NT2/D1 (cell line): ENCODE measurements at regions not wholly inside any gene's neighbourhood (a gene's known extent, or its start where the extent isn't known, plus 50 kb on each side); places are given as distances from the start of the nearest gene placed in this dataset.

Experiments used
- SUZ12 ChIP-seq: IDR thresholded peaks from 2 replicates; pipeline ENCODE4 v1.6.1; 2011; ENCODE audit not compliant: insufficient read length, insufficient read depth; ENCODE audit errors: extremely low read depth
- ZNF274 ChIP-seq: IDR thresholded peaks from 2 replicates; pipeline ENCODE4 v1.6.1; 2011; ENCODE audit warnings: mild to moderate bottlenecking, low read depth, low read length

DNA sequence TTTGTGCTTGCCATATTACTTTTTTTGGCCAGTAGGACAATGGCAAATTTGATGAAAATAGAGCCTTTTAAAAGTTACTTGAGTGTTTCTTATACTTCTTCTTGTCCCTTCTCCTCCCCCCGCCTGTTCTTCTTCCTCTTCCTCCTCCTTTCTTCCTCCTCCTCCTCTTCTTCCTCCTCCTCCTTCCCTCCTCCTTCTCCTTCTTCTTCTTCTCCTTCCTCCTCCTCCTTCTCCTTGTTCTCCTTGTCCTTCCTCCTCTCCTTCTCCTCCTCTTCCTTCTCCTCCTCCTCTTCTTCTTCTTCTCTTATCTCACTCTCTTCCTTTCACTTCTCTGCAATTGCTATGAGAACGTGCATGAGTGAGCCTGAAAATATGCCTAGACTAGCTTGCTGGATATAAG lies 466.2 kb upstream of the NR5A2 start:
- TF ChIP-seq ZNF274: no peak
- TF ChIP-seq SUZ12: no peak
